Endometrium (tissue), 2 donors: ENCODE measurements at regions not wholly inside any gene's neighbourhood (a gene's known extent, or its start where the extent isn't known, plus 50 kb on each side); places are given as distances from the start of the nearest gene placed in this dataset.

Experiments used
- FAIRE-seq: peaks from 2 replicates; lab custom pipeline; 2012; peaks lifted over from hg19 to GRCh38; lab: Jason Lieb, UNC
- donor health status: control.
- donor health status: control.

DNA sequence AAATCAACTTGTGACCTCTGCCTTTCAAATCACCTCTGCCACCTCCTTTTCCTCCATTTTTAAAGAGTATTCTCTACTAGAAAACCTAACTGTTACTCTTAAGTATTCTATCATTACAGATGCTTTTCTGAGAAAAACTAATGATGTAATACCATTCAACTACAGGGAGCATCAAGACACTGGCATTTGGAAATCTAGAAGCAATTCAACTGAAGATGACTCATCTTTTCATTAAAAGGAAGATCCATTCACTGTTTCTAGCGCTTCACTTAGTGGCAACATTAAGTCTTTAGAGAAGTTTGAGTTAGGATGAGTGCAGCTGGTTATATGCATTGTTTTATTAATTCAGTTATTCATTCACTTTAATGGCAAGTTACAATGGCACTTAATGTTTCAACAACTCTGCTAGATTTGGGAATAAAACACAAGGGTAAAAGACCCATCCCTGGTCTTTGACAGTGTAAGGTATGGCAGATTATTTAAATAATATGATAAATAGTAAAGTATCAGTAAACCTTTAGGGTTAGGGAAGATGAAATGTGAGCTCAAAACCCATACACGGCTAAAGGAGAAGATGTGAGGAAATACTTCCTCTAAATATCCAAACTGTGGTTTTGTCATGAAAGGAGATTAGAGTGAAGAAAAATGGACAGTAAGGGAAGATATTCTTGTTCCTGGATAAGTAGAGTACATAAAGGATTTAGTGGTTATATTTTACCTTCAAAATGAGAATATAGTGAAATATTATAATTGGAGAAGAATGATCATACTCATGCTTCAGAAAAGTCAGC, 61.7 kb downstream of the KCNJ2 start:
- FAIRE-seq = no peak

- no peak for FAIRE-seq
Measured at GRCh38 chr17:70232466-70232865, 63.1 kb downstream of the KCNJ2 start.

- FAIRE-seq = no peak
Measured at GRCh38 chr17:70235252-70235651, 65.9 kb downstream of the KCNJ2 start.

DNA sequence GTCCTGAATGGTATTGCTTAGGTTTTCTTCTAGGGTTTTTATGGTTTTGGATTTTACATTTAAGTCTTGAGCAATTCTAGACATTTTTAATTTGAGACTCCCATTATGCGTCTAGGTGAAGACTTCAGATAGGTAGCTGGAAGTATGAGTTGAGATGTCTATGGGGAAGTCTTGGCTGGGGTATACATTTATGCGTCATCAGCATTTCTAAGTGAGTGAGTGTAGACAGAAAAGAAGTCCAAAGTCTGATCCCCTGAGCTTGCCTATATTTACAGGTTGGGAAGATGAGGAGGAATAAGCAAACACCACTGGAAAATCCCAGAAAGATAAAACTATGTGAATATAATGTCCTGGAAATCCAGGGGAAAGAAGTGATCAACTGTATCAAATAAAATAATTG, 68.9 kb downstream of the KCNJ2 start:
- no peak for FAIRE-seq

GRCh38 chr17:70238646-70239045, 69.3 kb downstream of the KCNJ2 start:
- FAIRE-seq = no peak

DNA sequence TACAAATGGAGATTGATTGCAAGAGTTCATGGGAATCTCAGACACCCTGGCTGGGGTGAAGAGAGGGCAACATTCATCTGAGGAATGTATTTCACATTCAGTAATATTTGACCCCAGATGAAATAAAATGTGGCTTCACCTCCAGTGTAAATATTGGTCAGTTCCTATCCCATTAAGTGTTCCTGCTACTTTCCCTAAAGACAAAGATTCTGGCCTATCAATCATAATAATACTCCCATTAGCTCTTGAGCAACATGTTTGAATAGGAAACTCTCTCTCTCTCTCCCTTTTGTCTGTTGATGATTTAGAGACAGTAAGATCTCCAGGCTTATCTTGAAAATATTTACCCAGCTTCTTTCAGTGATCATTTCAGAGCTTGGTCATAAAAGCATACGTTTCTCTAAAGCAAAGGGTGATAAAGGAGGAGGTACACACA, 70.1 kb downstream of the KCNJ2 start:
- no peak for FAIRE-seq

- FAIRE-seq = no peak
Measured at GRCh38 chr17:70241071-70241470, 71.7 kb downstream of the KCNJ2 start.

- no peak for FAIRE-seq
Measured at GRCh38 chr17:70242781-70243437, 73.6 kb downstream of the KCNJ2 start.

GRCh38 chr17:70251706-70252105, 82.4 kb downstream of the KCNJ2 start:
- FAIRE-seq = no peak

DNA sequence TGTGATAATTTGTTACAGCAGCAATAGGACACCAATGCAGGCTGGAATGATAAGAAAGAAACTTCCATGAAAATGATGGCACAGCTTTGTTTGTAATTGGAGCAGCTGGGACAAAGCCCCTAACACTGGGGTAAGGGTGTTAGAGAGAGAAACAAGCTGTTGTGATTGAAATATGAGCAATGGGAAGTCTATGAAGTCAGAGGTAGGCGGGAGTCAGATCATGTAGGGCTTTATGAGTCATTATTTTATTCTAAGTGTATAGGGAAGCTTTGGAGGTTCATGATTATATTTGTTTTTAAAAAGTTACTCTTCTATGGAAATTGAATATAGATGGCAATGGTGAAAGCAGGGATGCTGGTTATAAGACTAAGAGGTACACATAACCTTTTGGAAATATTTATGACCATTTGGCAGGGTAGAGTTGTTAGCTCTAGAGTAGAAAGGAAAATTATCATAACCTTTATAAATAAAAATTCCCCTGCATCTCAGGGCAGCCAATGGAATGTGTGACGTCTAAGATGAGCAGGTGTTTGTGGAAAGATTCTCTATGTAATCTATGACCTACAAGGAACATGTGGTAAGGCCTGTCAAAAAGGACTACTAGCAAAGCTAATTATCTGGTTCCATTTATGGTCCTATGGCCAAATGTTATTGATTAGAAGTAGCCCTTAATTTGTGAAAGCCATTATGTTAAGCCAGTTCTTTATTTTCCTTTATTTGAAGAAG, 85.6 kb downstream of the KCNJ2 start:
- FAIRE-seq = no peak

DNA sequence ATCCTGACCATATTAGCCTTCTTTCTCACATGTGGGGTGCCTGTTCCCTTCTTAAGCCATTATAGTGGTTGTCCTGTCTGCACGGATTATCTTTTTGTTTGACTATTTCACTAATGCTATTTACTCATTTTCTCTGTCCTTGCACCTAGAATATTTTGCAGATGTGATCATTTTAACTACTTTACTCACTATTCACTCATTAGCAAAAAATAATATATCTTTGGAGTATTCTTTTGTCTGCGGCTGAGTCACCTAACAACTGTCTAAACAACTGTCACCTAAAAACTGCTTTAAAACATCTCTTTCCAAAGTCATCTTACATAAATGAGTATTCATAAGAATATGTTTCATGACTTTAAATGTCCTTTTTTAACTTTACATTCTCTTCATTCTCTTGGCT, 87.4 kb downstream of the KCNJ2 start:
- FAIRE-seq = no peak

GRCh38 chr17:70258465-70258864, 89.1 kb downstream of the KCNJ2 start:
- no peak for FAIRE-seq

GRCh38 chr17:70259400-70259799, 90.1 kb downstream of the KCNJ2 start:
- FAIRE-seq = no peak

DNA sequence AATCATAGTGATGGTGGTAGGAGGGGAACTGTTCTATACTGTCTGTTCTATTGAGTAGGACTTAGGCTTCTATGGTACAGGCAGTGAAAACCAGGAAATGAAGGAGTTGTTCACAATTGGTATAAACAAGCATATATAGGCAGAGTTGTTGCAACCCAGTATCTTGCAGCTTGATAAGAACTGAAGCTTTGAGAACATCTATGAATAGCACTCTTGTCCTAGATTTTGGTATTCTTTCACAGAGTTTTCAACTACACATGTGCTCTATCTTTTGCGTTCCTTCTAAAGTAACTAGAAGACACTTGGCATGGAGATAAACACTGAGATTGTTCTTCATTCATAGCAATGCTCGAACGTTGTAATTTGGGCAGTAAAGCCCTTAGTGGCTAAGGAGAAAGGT, 91.8 kb downstream of the KCNJ2 start:
- no peak for FAIRE-seq

GRCh38 chr17:70265471-70265870, 96.1 kb downstream of the KCNJ2 start:
- no peak for FAIRE-seq

GRCh38 chr17:70266394-70266793, 97.1 kb downstream of the KCNJ2 start:
- FAIRE-seq = no peak

DNA sequence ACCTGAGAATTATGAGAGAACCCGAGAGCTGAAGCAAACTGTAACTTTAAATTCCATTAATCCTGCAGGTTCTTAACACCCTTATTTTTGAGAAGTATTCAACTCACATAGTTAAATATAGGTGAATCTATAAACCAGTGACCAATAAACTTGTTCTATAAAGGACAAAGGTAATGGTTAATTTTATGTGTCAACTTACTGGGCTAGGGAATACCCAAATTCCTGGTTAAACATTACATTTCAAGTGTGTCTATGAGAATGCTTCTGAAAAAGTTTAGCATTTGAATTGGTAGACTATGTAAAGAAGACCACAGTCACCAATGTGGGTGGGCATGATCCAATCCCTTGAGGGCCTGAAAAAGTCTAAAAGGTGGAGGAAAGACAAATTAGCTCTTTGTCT, 99.1 kb downstream of the KCNJ2 start:
- no peak for FAIRE-seq

DNA sequence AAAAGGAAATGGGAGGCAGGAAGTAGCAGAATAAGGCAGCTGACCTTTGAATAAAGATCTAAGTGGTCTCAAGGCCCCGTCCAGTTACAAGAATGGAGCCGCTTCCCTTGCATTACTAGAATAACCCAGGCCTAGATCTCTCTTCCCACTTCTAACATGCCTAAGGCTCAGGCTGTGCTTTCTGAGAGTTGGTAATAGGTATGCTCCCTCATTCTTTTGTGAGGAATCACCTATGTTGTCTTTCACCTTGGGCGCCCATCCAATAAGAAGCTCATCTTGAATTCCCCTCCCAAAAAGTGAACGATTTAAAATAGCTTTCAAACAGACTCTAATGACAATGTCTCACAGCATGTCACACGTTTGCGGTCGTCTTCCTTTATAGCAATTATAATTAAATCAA, 101.2 kb downstream of the KCNJ2 start:
- no peak for FAIRE-seq

GRCh38 chr17:70271200-70271599, 101.9 kb downstream of the KCNJ2 start:
- no peak for FAIRE-seq

GRCh38 chr17:70271672-70272071, 102.3 kb downstream of the KCNJ2 start:
- FAIRE-seq = no peak

- FAIRE-seq = no peak
Measured at GRCh38 chr17:70274255-70274654, 104.9 kb downstream of the KCNJ2 start.

DNA sequence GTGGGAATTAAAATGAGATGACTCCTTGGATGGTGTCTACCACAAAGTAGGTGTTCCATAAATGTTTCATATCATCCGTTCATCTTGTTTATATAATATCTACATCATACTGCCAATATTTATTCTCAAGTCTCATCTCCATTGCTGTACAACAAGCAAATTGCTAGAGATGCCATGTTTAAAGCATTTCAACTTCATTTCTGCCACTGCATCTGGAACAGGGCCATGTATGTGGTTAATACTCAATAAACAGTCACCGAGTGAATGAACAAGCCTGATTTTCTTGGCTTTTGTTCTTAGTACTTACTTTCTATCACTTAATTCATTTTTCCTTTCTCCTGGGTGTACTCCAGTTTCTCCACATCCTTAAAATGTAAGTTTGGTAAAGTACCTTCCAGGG, 107.6 kb downstream of the KCNJ2 start:
- no peak for FAIRE-seq

- no peak for FAIRE-seq
Measured at GRCh38 chr17:70278844-70279462, 109.6 kb downstream of the KCNJ2 start.
